ENCODE measurements at regions not wholly inside any gene's neighbourhood (a gene's known extent, or its start where the extent isn't known, plus 50 kb on each side); places are given as distances from the start of the nearest gene placed in this dataset.

- Mint-ChIP-seq H3K4me3 (no peak overlapping the region), H3K4me1 (peaks cover 10 to 13% of the 10 kb centered on the region in 2 experiments), H3K27me3 (ENCODE audit: low read depth) (no peaks in the 10 kb centered on the region), H3K9me3 (no peaks in the 10 kb centered on the region), H3K27ac (no peak overlapping the region), H3K36me3 (ENCODE audit: insufficient read depth in 1 of 3, low read depth in 3 of 3) (peaks cover 0 to 9% (median 3%) of the 10 kb centered on the region in 3 experiments; a peak in 3 of 7 replicates)
- H4K91ac ChIP-seq (ENCODE audit: insufficient read length, low read depth, low read length): no peak overlapping the region
- H3K4me1 ChIP-seq (ENCODE audit: insufficient read depth, low read length): no peaks in the 10 kb centered on the region
- no peak overlapping the region for H2BK5ac ChIP-seq (ENCODE audit: insufficient read length, low read length)
- H2BK20ac ChIP-seq (ENCODE audit: low read depth, low read length, poor library complexity, severe bottlenecking): no peak overlapping the region
- no peak overlapping the region for H3K23ac ChIP-seq (ENCODE audit: insufficient read length, low read depth, low read length)
- H3K23me2 ChIP-seq (ENCODE audit: insufficient read length, low read depth, low read length, poor library complexity, severe bottlenecking): no peaks in the 10 kb centered on the region
- H2BK12ac ChIP-seq (ENCODE audit: insufficient read length, low read depth, low read length): no peak overlapping the region
- no peaks in the 10 kb centered on the region for H3K79me1 ChIP-seq (ENCODE audit: insufficient read depth, low read depth, low read length, poor library complexity, severe bottlenecking)
- H2BK15ac ChIP-seq (ENCODE audit: low read depth, low read length): no peak overlapping the region
- H3K4me2 ChIP-seq (ENCODE audit: insufficient read depth, insufficient read length, low read length): no peak overlapping the region
- H3T11ph ChIP-seq (ENCODE audit: low read length): no peak overlapping the region
- H3K14ac ChIP-seq (ENCODE audit: insufficient read depth, low read length): no peak overlapping the region
- DNase-seq: no peak
- no peak overlapping the region for H3K18ac ChIP-seq (ENCODE audit: insufficient read length, low read depth, low read length)
- no CpG with 5 or more reads among the region's 3 CpGs for WGBS (ENCODE audit: extremely low coverage, insufficient read length, low lambda C conversion rate)
- H4K8ac ChIP-seq (replicated peaks; ENCODE audit: insufficient read length, low read depth, low read length): no peak overlapping the region
- H3K9ac ChIP-seq (ENCODE audit: extremely low read depth, insufficient read length, low read length): no peak overlapping the region
- H3K79me2 ChIP-seq (ENCODE audit: insufficient read depth, low read length): no peaks in the 10 kb centered on the region
- no peak for TF ChIP-seq CTCF (conservative IDR thresholded peaks at IDR 0.05)
- no peak overlapping the region for H2AFZ ChIP-seq (ENCODE audit: low read length)
- H4K5ac ChIP-seq (ENCODE audit: insufficient read length, low read depth, low read length): no peak overlapping the region
- H3K4ac ChIP-seq (ENCODE audit: low read depth, low read length): no peak overlapping the region
- no peaks in the 10 kb centered on the region for H3K9me3 ChIP-seq (ENCODE audit: control insufficient read depth, low read depth, low read length)
- no peaks in the 10 kb centered on the region for H4K20me1 ChIP-seq (ENCODE audit: control insufficient read depth, insufficient read depth, insufficient read length)
- no peaks in the 10 kb centered on the region for H3K27me3 ChIP-seq (ENCODE audit: insufficient read depth, low read length)
- no peak overlapping the region for H3K56ac ChIP-seq (ENCODE audit: insufficient read length, low read depth, low read length)
- no peak overlapping the region for H2BK120ac ChIP-seq (ENCODE audit: low read depth, low read length, poor library complexity, severe bottlenecking)
- H3K27ac ChIP-seq (ENCODE audit: insufficient read length, low read depth, low read length): no peak overlapping the region
- no peak overlapping the region for H2AK5ac ChIP-seq (ENCODE audit: insufficient read length, low read length)
Measured at GRCh38 chr21:36214561-36214960, 57.9 kb downstream of the DOP1B start.
